B cell (primary cell): ENCODE measurements at regions not wholly inside any gene's neighbourhood (a gene's known extent, or its start where the extent isn't known, plus 50 kb on each side); places are given as distances from the start of the nearest gene placed in this dataset.

ENCODE experiments used
- ATAC-seq: fragments of 200-7000 bp; cut with Tn5 transposase; one replicate; pipeline ENCODE4 v1.10.0; 2021; ENCODE audit warnings: low read depth, mild to moderate bottlenecking, moderate number of reproducible peaks, moderate library complexity
- CTCF ChIA-PET: fragments of 350-600 bp; sonication (Branson Sonifier 250); formaldehyde crosslinking; loops from one replicate; lab custom pipeline; 2021; ENCODE audit warnings: antibody characterized with exemption, inconsistent platforms; lab: Charles Lee
- POLR2A ChIA-PET: fragments of 350-600 bp; sonication (Branson Sonifier 250); formaldehyde crosslinking; loops from one replicate; lab custom pipeline; 2021; ENCODE audit warnings: antibody characterized with exemption; lab: Charles Lee
- DNase-seq: peaks from one replicate; pipeline ENCODE4 v3.0.0; 2013
- H2AFZ ChIP-seq: 2 replicates; pipeline ENCODE4 v1.6.1; 2012; ENCODE audit warnings: mild to moderate bottlenecking, low read depth, low read length; ENCODE audit not compliant: insufficient read depth, poor library complexity, severe bottlenecking
- H3K27ac ChIP-seq, 2 donors: 1 replicate in 1 of 2; 2 replicates in 1 of 2; pipeline ENCODE4 v1.5.1; 2012 to 2013; ENCODE audit warnings: low read length in 2 of 2, mild to moderate bottlenecking in 2 of 2, moderate library complexity in 1 of 2
- H3K27me3 ChIP-seq, 4 experiments: fragments of 200-600 bp in 1 of 4; sonication (generic) in 1 of 4; replicated peaks in 1 of 4; 1 replicate in 2 of 4; 2 replicates in 2 of 4; pipeline versions ENCODE4 v1.6.1 to v1.7.0; 2013 to 2016; ENCODE audit warnings: low read length in 3 of 4, mild to moderate bottlenecking in 2 of 4, mixed read lengths in 1 of 4, moderate library complexity in 1 of 4; ENCODE audit not compliant: insufficient read depth in 4 of 4, control insufficient read depth in 3 of 4; ENCODE audit errors: control extremely low read depth in 1 of 4
- H3K36me3 ChIP-seq, 2 experiments: replicated peaks in 1 of 2; 1 replicate in 1 of 2; 2 replicates in 1 of 2; pipeline versions ENCODE4 v1.6.1 to v1.7.1; 2013; ENCODE audit warnings: low read length in 1 of 2; ENCODE audit not compliant: insufficient read depth in 2 of 2, control insufficient read depth in 1 of 2; ENCODE audit errors: control extremely low read depth in 1 of 2, extremely low read depth in 1 of 2
- H3K4me1 ChIP-seq, 2 donors: fragments of 200-600 bp in 1 of 2; sonication (generic) in 1 of 2; 1 replicate in 1 of 2; 2 replicates in 1 of 2; pipeline versions ENCODE4 v1.5.1 to v1.6.1; 2013 to 2017; ENCODE audit warnings: low read length in 2 of 2; ENCODE audit not compliant: control insufficient read depth in 2 of 2, insufficient read depth in 2 of 2
- H3K4me2 ChIP-seq: replicated peaks from 2 replicates; pipeline ENCODE3; 2012; ENCODE audit warnings: mild to moderate bottlenecking, low read depth, low read length; ENCODE audit not compliant: poor library complexity, severe bottlenecking
- H3K4me3 ChIP-seq, 5 experiments: fragments of 200-600 bp in 1 of 5; sonication (generic) in 1 of 5; 1 replicate in 3 of 5; 2 replicates in 2 of 5; pipeline versions ENCODE4 v1.5.1 to v1.7.0; 2011 to 2016; ENCODE audit warnings: low read length in 4 of 5, mild to moderate bottlenecking in 4 of 5, low read depth in 2 of 5, control low read depth in 1 of 5, moderate library complexity in 1 of 5; ENCODE audit not compliant: insufficient read depth in 1 of 5; ENCODE audit errors: control extremely low read depth in 1 of 5, extremely low read depth in 1 of 5
- H3K79me2 ChIP-seq: fragments of 200-600 bp; sonication (generic); one replicate; pipeline ENCODE4 v1.6.0; 2016; ENCODE audit warnings: low read length; ENCODE audit not compliant: control insufficient read depth, insufficient read depth
- H3K9ac ChIP-seq: fragments of 200-600 bp; sonication (generic); 2 replicates; pipeline ENCODE4 v1.6.1; 2017; ENCODE audit warnings: mild to moderate bottlenecking, low read length, moderate library complexity
- H3K9me3 ChIP-seq, 3 donors: one replicate each; pipeline versions ENCODE4 v1.6.1 to v1.7.1; 2013; ENCODE audit warnings: low read length in 2 of 3; ENCODE audit not compliant: control insufficient read depth in 2 of 3, insufficient read depth in 1 of 3; ENCODE audit errors: control extremely low read depth in 1 of 3
- H4K20me1 ChIP-seq: 2 replicates; pipeline ENCODE4 v1.6.0; 2012; ENCODE audit warnings: mild to moderate bottlenecking, low read length; ENCODE audit not compliant: insufficient read depth, control insufficient read depth, poor library complexity, severe bottlenecking
- H3K27ac Mint-ChIP-seq: one replicate; pipeline ENCODE4 v1.8.0; 2021; ENCODE audit warnings: mixed read lengths
- H3K27me3 Mint-ChIP-seq: one replicate; pipeline ENCODE4 v1.8.0; 2021; ENCODE audit warnings: mixed read lengths
- H3K4me1 Mint-ChIP-seq: one replicate; pipeline ENCODE4 v1.8.0; 2021; ENCODE audit warnings: mixed read lengths
- H3K4me3 Mint-ChIP-seq: one replicate; pipeline ENCODE4 v1.8.0; 2021; ENCODE audit warnings: mixed read lengths
- H3K9me3 Mint-ChIP-seq: one replicate; pipeline ENCODE4 v1.8.0; 2022; ENCODE audit warnings: mixed read lengths; ENCODE audit not compliant: insufficient read depth
- EZH2 ChIP-seq: IDR thresholded peaks from 2 replicates; pipeline ENCODE4 v1.6.1; 2012; ENCODE audit warnings: borderline replicate concordance, low read depth, mild to moderate bottlenecking, moderate library complexity, low read length; ENCODE audit not compliant: insufficient read depth, poor library complexity, severe bottlenecking
- WGBS: methylation state at CpG from one replicate; pipeline ENCODE4 v1.1.5; 2013; ENCODE audit warnings: missing lambda C conversion rate; ENCODE audit not compliant: insufficient coverage; 5-methylcytosine and 5-hydroxymethylcytosine counted together
- intact Hi-C: fragments of 100-400 bp; cut with micrococcal nuclease; formaldehyde crosslinking; loops from one replicate; pipeline ENCODE4 v1.10.0; 2022
- TF ChIP-seq, protein P1 (sequence below): fragments of 200-600 bp; IDR thresholded peaks from one replicate; pipeline ENCODE4 v1.8.0; 2022; ENCODE audit warnings: antibody characterized with exemption, mild to moderate bottlenecking

DNA sequence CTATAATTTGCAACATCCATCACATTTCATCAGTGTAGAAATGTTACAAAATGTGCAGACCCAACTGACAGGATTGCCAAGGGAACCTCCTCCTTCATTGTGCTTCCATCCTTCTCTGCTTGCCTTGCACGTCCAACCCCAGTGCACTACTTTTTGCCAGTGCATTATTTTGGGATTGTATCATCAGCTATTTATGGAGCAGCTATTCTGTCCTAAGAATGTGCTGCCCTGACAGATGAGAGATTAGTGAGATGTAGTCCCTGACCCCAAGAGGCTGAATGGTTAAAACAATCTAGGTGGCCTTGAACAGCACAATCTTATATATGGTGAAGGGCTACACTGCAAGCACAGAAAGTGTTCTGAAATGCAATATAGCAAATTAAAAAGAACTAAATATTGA is 935.8 kb downstream of the IGSF11 start:
- no peaks in the 10 kb centered on the region for H3K36me3 ChIP-seq
- H3K4me2 ChIP-seq, result no peak overlapping the region
- no peak for DNase-seq
- Mint-ChIP-seq H3K27ac (no peak overlapping the region), H3K4me1 (no peaks in the 10 kb centered on the region), H3K9me3 (no peaks in the 10 kb centered on the region), H3K27me3 (no peaks in the 10 kb centered on the region), H3K4me3 (no peak overlapping the region)
- no peak for ATAC-seq
- no peak overlapping the region for H3K27ac ChIP-seq
- intact Hi-C loops, result no loop called here
- CTCF ChIA-PET, result no interaction called here
- no peak overlapping the region for H3K9ac ChIP-seq
- H2AFZ ChIP-seq, result no peak overlapping the region
- H3K4me1 ChIP-seq, result no peaks in the 10 kb centered on the region
- no peaks in the 10 kb centered on the region for H4K20me1 ChIP-seq
- no peak for TF ChIP-seq EZH2
- TF ChIP-seq, protein P1, sequence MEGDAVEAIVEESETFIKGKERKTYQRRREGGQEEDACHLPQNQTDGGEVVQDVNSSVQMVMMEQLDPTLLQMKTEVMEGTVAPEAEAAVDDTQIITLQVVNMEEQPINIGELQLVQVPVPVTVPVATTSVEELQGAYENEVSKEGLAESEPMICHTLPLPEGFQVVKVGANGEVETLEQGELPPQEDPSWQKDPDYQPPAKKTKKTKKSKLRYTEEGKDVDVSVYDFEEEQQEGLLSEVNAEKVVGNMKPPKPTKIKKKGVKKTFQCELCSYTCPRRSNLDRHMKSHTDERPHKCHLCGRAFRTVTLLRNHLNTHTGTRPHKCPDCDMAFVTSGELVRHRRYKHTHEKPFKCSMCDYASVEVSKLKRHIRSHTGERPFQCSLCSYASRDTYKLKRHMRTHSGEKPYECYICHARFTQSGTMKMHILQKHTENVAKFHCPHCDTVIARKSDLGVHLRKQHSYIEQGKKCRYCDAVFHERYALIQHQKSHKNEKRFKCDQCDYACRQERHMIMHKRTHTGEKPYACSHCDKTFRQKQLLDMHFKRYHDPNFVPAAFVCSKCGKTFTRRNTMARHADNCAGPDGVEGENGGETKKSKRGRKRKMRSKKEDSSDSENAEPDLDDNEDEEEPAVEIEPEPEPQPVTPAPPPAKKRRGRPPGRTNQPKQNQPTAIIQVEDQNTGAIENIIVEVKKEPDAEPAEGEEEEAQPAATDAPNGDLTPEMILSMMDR, result no peak
- H3K4me3 ChIP-seq, result no peak overlapping the region
- no peaks in the 10 kb centered on the region for H3K79me2 ChIP-seq
- no peaks in the 10 kb centered on the region for H3K27me3 ChIP-seq
- POLR2A ChIA-PET, result no interaction called here
- 80% methylated on average over 1 of the region's 1 CpG for WGBS
- H3K9me3 ChIP-seq, result peaks cover 0 to 1% (median 0%) of the 10 kb centered on the region in 3 donors

DNA sequence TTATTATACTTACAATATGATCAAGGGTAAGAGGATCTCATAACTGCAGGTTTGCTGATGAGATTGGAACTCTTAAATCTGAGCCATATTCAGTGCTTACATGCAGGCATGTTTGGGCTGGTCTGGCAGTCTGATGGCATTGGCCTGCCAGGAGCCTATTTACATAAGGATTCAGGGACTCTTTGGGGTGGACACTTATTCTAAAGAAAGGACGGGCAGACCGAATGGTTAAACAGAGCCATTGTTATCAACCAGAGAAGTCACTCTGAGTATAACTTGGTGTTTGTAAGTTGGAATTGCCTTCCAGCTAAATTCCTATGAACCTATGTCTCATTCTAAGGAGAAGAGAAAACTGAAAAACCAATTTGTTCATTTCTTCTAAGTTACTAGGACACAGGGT is 932.8 kb downstream of the IGSF11 start:
- intact Hi-C loops, result no loop called here
- Histone ChIP-seq H3K4me1 (no peaks in the 10 kb centered on the region), H3K4me3 (no peak overlapping the region), H3K9ac (no peak overlapping the region), H3K79me2 (no peaks in the 10 kb centered on the region), H3K4me2 (no peak overlapping the region), H4K20me1 (no peaks in the 10 kb centered on the region), H3K27me3 (no peaks in the 10 kb centered on the region), H2AFZ (no peak overlapping the region), H3K9me3 (no peaks in the 10 kb centered on the region), H3K27ac (no peak overlapping the region), H3K36me3 (no peaks in the 10 kb centered on the region)
- ATAC-seq, result no peak
- TF ChIP-seq, protein P1, result no peak
- no peak for TF ChIP-seq EZH2
- no peak overlapping the region for H3K4me3 Mint-ChIP-seq
- WGBS, result no CpG with 5 or more reads among the region's 2 CpGs
- H3K27ac Mint-ChIP-seq, result no peak overlapping the region
- no peak for DNase-seq
- CTCF ChIA-PET, result no interaction called here
- H3K9me3 Mint-ChIP-seq, result no peaks in the 10 kb centered on the region
- no peaks in the 10 kb centered on the region for H3K27me3 Mint-ChIP-seq
- POLR2A ChIA-PET, result no interaction called here
- H3K4me1 Mint-ChIP-seq, result no peaks in the 10 kb centered on the region
